ENCODE measurements at regions not wholly inside any gene's neighbourhood (a gene's known extent, or its start where the extent isn't known, plus 50 kb on each side); places are given as distances from the start of the nearest gene placed in this dataset.

DNA sequence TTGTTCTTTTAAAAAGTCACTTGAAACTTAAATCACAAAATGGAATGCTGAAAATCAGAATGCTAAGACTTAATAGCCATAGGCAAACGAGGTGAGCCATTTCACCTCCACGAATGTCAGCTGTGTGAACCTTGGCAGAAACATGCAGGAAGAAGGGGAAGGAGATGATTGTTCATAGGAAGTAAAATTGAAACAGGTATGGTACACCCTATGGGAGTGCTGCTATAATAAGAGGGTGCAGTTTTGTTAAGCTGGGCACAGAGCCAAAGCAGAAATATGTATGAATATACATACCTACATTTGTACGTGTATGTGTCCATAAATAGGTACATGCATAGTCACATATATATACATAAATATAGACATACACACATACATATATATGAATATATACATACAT lies 51.0 kb upstream of the SPINK5 start:
- DNase-seq (ENCODE audit: low read depth), result no peak

DNA sequence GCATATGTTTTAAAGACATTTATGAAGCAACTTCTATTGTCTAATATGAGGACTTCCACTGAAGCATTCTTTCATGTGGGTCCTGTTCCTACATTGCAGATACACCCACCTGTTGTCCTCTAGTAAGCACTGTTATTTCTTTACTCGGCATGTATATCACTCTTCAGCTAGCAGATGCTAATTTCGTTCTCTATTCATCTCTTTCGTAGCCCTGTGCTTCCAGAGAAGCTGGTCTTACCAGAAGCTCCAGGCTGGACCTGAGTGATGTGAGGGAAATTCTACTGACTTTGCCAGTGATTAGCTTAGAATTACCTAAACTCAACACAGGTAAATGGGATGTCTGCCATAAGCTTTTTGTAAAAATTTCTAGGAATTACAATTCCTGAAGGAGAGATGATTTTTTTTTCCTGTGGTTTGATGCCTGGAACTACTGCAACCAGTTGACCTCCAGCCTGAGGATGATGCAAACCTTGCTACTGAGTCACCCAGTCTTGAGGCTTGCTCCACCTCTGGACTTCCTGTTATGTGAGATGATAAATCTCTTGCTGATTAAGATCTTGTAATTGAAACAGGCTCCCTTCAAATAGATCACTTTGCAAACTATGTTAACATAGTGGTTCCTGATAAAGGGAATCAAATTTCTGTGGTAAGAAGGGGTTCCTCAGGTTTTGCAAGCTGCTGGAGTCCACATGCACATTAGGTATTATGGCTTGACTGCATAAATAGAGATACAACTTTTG lies 52.2 kb upstream of the SPINK5 start:
- peak; percentile 90 for DNase-seq (ENCODE audit: low read depth)

DNA sequence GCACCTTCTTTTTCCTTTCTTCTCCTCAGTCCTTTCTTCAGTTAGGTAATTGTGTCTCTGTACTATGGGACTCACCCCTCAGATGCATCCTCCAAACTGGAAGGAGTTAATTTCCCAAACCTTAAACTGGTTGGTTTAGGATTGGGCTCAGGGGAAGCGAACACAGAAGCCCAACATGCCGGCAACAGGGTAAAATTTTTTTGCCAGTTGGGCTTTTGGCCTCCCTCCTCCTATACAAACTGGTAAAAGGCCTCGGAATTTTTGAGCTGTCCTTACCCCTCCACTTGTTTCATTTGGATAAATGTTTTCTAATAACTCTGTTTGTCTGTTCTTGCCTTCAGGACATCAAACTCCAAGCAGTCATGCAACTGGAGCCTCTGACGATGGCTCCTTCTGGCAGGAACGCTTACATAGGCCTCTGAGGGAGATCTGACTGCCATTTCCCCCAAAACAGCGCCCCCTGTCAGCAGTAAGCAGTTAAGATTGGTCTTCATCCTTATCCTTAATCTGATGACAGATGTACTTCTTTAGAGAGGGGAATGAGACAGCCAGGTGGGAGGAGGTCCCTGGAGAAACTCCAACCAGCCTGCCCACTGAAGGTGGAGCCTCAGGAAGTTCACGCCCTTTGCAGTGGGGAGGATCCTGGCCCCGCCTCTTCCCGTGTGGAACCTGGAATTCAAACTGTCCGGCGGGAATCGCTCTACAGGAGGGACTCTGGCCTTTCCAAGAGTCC lies 57.8 kb upstream of the SPINK5 start:
- peak; percentile 30 for DNase-seq (ENCODE audit: low read depth)

DNA sequence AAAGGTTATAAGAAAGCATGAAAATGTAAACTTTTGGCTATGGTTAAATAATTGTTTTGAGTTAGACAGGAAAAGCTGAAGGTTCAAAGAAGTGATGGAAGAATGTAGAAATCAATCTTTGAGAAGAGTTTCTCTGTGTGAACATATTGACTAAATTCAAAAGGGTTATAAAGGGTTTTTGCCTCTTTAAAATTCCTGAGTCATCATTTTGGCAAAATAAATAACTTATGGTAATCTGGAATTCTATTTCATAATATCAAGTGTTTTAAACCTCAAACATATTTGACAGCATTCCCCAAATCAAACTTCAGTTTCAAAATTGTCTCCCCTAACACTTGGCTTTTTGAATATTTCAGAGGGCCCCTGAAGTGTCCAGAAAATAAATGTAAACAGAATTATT lies 60.6 kb upstream of the SPINK5 start:
- DNase-seq (ENCODE audit: low read depth), result no peak

DNA sequence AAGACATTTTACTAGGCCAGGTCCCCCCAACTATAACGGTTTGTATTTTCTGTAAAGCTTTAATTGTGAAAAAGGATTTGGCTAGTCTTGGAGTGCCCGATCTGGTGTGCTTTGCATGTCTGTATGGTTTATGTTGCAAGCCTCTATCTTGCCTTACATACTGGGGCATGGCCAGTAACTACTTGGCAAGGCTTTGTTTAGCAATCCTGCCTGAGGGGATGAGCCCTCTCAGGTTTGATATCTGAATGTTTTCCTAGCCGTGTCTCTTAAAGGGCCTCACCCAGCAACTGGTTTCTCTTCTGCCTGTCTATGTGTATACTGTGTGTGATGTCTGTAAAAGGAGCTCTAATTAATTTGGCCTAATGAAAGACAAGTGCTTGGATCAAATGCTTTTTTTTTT lies 61.3 kb upstream of the SPINK5 start:
- DNase-seq (ENCODE audit: low read depth), result no peak

DNA sequence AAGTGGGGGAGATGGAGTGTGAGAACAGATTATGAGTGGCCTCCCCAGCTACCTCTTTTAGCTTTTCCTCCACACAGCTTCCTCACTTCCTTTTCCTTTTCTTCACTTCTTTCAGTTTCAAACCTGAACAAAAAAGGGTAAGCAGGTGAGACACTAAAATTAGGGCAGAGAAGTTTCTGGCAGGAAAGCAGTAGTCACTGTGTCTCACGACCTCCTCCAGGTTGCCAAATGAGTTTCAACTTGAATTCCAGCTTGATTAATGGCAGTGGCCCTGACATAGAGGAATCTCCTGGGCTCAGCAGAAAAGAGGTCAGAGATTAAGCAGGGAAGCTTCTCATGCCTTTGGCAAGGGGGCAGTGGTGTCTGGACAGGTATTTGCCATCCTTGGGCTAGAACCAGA lies 63.7 kb upstream of the SPINK5 start:
- DNase-seq (ENCODE audit: low read depth), result no peak

DNA sequence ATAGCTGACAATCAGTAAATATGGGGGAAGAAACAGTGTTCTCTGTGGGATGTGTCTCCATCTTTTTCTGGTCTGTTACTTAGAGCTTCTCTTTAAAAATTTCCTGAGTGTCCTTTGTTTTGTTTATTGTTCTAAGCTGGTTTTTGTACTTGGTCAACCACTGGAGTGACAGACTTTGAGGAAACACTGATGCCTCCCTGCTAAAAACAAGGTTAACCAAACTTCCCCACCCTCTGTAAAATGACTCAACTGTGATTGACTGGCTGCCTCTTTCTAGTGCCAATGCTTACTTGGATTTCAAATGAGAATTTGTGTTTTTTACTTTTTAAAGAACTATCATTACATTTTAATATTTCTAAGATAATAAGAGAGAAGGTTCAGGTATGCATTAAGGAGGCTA lies 65.1 kb upstream of the SPINK5 start:
- no peak for DNase-seq (ENCODE audit: low read depth)

DNA sequence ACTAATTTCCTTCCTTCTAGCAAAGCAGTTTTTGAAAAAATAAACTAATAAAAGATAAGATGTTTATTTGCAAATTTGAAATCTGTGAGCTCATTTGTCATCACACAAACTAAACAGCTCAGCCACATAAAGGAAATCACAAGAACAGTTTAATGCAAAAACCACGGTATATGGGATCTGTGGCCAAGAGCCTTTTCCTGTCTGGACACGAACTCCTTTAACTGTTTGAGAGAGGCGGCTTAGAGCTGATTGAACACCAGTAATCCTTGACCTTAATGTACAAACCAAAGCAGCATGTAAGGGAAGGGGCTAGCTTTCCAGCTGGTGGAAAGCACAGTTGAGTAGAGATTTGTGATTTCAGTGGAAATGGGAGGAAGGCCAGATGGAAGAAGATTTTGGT lies 66.3 kb upstream of the SPINK5 start:
- DNase-seq (ENCODE audit: low read depth), result no peak

DNA sequence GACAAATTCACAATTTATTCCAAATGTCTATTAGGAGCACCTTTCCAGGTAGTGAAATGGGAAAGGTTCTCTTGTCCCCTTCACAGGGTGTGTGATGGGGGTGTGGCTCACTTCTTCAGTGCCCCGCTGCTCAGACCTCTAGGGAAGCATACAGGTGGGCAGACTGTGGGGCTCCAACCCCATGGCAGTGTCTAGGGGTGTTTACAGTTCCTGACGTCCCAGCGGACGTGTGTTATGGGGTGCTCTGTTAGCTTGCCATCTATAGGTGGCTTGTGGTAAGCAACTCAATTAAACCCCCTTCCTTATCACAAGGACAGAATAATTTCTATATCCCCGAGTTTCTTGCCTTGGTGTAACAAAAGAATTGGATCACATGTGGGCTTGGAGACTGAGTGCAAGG lies 67.4 kb upstream of the SPINK5 start:
- no peak for DNase-seq (ENCODE audit: low read depth)

DNA sequence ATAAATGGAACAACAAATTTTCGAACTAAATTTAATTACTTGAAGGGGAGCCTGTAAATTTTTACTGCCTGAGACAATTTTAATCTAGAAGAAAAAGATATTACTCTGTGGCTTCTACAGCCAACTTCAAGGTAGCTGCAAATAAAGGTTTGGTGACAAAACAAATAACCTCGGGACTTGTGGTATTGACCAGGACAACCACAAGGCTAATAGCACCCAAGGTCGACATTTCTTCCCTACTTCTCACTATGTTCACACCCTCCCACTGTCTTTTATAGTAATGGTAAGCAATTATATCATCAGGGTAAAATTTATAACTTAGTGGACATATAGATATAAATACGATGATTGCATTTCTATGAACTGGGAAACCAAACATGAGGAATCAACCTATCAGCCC lies 67.9 kb upstream of the SPINK5 start:
- no peak for DNase-seq (ENCODE audit: low read depth)

DNA sequence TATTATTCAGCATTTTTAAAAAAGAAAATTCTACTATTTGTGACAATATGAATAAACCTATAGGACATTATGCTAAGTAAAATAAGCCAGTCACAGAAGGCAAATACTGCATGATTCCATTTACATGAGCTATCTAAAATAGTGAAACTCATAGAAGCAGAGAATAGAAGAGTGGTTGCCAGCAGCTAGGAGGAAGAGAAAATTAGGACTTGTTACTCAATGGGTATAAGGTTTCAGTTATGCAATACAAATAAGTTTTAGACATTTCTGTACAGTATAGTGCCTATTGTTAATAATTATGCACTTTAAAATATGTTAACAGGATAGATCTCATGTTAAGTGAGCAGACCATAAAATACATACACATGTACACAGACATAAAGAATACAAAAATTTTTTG lies 73.8 kb upstream of the SPINK5 start:
- no peak for DNase-seq (ENCODE audit: low read depth)

DNA sequence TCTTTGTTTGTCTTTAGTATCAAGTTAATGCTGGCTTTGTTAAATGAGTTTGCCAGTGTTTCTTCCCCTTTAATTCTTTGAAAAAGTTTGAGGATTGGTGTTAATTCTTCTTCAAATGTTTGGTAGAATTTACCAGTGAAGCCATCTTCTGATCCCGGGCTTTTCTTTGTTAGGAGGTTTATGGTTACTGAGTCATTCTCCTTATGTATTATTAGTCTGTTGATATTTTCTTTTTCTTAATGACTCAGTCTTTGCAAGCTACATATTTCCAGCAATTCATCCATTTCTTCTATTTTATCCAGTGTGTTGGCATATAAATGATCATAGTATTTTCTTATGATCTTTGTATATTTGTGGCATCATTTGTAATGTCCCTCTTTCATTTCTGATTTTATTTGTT lies 74.5 kb upstream of the SPINK5 start:
- no peak for DNase-seq (ENCODE audit: low read depth)

DNA sequence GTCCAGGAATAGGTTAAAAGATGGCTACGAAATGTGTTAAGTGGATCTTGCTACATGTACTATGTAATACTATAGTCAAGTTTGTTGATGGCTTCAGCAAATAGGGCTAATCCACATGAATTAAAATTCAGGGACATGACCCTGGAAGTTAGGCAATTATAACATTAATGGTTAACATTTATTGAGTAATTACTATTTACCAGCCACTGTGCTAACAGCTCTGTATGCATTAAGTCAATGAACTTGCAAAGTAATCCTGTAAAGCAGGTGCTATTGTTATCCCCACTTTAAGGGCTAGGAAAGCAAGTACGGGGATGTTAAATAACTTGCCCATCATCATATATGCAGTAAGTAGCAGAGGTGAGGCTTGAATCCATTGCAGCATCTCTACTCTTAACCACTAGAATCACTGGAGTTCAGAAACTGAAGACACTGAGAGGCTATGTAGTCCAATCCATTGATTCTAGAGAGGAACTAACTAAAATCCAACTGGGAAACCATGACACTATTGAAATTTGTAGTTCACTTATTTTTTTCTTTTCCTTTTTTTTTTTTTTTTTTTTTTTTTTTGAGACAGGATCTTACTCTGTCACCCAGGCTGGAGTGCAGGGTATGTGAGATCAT lies 77.5 kb upstream of the SPINK5 start:
- no peak for DNase-seq (ENCODE audit: low read depth)

DNA sequence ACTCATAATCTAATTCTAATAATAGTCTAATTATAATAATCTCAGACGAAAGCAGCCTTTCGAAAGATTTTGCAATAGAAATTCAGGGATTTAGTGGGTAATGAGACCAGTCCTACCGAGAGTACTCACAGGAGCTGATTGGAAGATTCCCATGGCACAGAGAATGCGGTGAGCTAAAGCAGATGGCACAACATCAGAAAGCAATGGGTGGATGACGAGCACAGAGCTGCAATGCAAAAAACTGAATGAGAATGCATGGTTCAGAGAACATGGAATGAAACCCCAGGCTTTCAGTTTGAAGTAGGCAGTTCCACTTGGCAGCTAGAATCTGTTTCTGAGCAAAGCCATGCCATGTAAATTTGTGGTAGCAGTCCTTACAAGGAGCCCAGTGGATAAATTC lies 78.2 kb upstream of the SPINK5 start:
- no peak for DNase-seq (ENCODE audit: low read depth)

DNA sequence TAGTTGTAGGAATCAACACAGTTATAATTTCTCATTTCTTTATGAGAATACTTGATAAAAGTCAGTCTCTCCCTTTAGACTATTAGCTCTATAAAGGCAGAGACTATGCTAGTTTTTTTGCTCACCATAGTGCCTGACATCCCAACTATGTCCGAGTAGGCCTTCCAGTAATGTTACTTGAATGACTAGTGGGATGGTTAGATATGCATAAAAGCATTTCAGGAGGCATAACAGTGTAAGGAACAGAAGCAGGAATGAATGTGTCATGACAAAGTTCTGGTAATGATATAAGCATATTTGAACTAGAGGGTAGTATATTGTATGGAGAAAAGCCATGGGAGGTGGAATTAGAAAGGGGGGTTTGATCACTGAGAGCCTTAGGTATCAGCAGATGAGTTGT lies 77.4 kb upstream of the C5orf46 start:
- DNase-seq (ENCODE audit: low read depth), result no peak

DNA sequence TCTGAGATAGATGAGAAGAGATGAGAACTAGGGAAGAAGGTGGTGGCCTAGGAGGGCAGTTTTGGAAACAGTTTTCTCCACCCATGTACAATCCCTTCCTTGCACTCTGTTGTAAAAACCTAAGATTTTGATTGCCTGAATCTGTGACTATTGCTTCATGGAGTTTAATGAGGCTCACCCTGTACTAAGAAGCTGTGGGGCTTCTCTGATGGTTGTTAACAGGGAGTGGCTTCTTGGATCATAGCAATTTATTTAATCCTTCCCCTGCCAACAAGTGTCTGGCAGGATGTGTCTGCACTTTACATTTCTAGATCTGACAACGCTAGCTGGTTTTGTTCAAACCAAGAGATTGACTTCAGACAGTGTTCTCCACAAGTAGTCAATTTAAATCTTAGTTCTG lies 74.7 kb upstream of the C5orf46 start:
- no peak for DNase-seq (ENCODE audit: low read depth)

DNA sequence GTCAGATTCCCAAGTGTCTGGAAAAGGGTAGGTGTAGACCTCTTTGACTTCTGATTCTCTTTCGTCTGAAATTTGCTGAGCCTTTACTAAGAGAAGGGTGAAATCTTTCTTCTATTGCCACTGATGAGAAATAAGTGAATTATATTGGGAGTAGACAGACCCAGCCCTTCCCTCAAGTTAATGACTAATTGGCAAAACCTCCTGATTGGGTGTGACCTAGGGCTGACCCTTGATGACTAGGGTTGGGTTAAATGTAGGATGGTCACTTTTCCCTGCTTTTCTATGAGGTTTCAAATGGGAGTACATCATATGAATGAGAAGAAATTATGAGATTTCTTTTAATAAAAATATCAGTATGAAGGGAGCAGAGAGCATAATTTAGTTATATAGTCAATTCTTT lies 73.4 kb upstream of the C5orf46 start:
- DNase-seq (ENCODE audit: low read depth), result no peak

DNA sequence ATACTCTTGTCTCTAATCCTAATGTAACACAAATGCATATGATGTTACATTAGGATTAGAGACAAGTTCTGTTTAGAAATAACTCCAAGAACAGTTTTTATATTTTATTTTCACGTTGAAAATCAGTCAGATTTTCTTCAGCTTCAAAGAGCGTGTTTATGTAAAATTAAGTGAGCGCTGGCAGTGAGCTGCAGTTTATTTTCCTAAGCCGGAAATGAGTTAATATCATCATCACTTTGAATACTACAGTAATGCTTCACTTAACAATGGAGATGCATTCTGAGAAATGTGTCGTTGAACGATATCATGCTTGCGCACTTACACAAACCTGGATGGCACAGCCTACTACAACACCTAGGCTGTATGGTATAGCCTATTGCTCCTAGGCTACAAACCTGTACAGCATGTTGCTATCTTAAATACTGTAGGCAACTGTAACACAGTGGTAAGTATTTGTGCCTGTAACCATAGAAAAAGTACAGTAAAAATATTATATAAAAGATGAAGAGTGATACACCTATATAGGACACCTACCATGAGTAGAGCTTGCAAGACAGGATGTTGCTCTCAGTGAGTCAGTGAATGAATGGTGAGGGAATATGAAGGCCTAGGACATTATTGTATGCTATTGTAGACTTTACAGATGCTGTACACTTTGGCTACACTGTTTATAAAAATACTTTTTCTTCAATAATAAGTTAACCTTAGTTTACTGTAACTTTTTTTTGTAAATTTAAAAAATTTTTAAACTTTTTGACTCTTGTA lies 65.9 kb upstream of the C5orf46 start:
- no peak for DNase-seq (ENCODE audit: low read depth)

DNA sequence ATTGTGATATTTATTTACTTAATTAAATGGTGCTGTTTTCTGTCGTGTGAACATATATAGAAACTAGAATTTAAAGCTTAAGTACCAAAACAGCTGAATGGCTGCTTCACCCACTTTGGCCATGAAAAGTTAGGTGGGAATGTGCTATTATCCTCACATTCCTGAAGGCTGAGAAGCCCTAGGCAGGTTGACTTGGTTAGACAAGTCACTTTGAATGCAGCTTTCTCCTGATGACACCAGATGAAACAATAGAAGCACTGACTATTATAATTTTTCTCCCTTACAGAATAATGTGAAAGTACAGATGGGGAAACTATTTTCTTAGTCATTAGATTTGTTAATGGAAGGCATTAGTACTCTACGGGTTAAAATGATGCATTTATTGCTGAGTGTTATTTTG lies 65.1 kb upstream of the C5orf46 start:
- no peak for DNase-seq (ENCODE audit: low read depth)

DNA sequence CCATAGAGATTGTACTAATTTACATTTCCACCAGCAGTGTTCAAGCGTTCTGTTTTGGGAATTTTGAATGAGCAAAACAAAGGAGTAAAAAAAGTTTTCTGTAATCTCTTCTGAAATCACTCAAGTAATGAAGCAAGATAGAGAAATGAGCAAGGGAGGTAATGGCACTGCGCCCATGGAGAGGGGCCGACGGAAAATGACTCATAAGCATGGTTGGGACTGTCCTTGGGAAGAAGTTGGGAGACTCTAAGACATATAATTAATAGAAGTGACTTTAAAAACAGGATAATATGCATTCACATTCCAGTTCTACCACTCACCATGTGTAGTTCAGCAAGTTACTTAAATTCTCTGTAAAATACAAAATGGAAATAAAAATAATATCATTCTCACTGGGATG lies 62.5 kb upstream of the C5orf46 start:
- peak; percentile 40 for DNase-seq (ENCODE audit: low read depth)

DNA sequence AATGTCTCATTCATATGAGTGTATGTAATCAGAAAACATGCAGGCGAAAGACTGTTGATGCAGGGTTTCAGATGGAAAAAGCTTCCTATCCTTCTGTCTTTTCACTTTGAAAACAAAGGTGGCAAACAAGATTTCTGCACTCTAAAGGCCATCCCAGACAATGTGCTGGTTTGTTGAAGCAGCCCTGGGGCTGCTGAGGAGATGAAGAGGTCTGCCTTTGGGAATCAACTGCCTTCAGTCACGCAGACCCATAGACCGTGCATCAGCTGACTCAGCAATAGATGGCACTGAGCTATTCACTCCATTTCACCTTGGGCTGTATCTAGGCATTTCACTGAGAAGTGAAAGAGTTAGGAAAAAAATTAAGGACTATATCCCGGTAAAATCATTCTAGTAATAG lies 60.5 kb upstream of the C5orf46 start:
- no peak for DNase-seq (ENCODE audit: low read depth)

DNA sequence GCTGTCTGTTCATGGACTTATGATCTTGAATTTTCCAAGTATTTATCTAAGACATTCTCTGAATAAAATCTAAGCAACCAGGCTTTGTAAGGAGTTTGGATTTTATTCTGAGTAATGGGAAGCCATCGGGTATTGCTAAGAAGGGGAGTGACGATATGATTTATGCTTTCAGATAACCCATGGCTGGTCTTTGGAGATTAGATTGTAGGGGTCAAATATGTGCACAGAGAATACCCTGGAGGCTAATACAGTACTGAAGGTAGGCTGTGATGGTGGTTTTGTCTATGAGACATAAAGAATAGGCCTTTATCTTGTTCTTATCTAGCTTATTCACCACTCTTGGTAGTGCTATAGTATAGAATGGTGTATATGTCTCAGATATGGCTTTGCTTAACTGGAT lies 60.0 kb upstream of the C5orf46 start:
- no peak for DNase-seq (ENCODE audit: low read depth)
